Thyroid gland (tissue), 4 donors: ENCODE measurements at regions not wholly inside any gene's neighbourhood (a gene's known extent, or its start where the extent isn't known, plus 50 kb on each side); places are given as distances from the start of the nearest gene placed in this dataset.

Source experiments
- POLR2A ChIP-seq, 2 donors: fragments of 450-650 bp; IDR thresholded peaks; one replicate each; pipeline ENCODE4 v1.6.1; 2017; ENCODE audit warnings: antibody characterized with exemption in 2 of 2, mild to moderate bottlenecking in 2 of 2, moderate library complexity in 1 of 2
- TF ChIP-seq, protein P1 (sequence below), 6 experiments: fragments of 200-600 bp in 3 of 6; fragments of 450-650 bp in 3 of 6; sonication (generic) in 3 of 6; IDR thresholded peaks; one replicate each; pipeline ENCODE4 v1.5.1; 2016 to 2019; ENCODE audit warnings: antibody characterized with exemption in 6 of 6, mild to moderate bottlenecking in 2 of 6, inconsistent platforms in 1 of 6, moderate library complexity in 1 of 6

DNA sequence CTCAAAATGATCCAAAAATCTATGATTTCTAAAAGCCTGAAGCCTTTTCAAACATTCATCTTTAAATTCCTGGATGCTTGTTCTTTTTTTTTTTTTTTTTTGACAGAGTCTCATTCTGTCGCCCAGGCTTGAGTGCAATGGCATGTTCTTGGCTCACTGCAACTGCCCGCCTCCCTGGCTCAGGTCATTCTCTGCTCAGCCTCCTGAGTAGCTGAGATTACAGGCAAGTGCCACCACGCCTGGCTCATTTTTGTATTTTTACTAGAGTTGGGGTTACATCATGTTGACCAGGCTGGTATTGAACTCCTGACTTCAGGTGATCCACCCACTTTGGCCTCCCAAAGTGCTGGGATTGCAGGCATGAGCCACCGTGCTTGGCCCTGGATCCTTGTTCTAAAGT, 649.5 kb downstream of the XIRP2 start:
- TF ChIP-seq POLR2A (IDR thresholded peaks at IDR 0.05), result no peak
- TF ChIP-seq, protein P1, sequence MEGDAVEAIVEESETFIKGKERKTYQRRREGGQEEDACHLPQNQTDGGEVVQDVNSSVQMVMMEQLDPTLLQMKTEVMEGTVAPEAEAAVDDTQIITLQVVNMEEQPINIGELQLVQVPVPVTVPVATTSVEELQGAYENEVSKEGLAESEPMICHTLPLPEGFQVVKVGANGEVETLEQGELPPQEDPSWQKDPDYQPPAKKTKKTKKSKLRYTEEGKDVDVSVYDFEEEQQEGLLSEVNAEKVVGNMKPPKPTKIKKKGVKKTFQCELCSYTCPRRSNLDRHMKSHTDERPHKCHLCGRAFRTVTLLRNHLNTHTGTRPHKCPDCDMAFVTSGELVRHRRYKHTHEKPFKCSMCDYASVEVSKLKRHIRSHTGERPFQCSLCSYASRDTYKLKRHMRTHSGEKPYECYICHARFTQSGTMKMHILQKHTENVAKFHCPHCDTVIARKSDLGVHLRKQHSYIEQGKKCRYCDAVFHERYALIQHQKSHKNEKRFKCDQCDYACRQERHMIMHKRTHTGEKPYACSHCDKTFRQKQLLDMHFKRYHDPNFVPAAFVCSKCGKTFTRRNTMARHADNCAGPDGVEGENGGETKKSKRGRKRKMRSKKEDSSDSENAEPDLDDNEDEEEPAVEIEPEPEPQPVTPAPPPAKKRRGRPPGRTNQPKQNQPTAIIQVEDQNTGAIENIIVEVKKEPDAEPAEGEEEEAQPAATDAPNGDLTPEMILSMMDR (IDR thresholded peaks at IDR 0.05), result no peak
